ENCODE measurements at regions not wholly inside any gene's neighbourhood (a gene's known extent, or its start where the extent isn't known, plus 50 kb on each side); places are given as distances from the start of the nearest gene placed in this dataset.
"Not testable (repeated sequence)": the region's sequence is repeated elsewhere in the genome, so short reads cannot be mapped to it uniquely, and the experiment has no call there.

DNA sequence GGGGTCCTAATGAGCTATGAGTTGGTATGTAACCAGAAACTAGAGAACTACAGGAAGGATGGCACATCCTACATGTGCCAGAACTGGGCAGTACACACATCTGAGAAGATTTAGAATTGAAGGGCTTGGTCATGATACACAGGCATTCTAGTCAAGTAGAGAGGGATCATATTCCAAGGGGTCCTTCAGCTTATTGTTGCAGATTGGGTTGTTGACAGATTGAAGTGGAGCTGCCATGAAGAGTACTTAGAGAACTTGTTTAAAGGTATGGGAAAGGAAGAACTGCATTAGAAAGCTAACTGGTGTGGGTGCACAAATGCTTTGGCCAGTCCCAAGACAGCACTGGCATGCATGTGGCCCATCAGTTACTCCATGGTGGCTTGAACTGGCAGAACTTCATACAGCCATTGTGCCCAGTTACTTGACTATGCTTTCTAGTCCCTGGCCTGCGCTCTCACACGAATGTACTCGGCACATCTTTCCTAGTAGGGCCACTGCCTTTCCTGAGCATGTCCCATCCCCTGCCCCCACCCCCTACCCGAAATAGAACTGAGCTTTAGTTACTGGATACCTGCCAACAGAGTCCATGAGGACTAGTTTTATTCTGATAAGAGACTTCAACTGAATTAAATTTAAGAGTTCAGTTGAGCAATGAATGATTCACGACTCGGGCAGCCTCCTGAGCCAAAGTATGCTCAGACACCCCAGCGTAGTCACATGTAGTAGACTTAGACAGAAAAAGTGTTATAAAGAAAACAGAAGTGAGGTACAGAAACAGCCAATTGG, 64.0 kb downstream of the CCNG2 start:
- DNase-seq = no peak

DNA sequence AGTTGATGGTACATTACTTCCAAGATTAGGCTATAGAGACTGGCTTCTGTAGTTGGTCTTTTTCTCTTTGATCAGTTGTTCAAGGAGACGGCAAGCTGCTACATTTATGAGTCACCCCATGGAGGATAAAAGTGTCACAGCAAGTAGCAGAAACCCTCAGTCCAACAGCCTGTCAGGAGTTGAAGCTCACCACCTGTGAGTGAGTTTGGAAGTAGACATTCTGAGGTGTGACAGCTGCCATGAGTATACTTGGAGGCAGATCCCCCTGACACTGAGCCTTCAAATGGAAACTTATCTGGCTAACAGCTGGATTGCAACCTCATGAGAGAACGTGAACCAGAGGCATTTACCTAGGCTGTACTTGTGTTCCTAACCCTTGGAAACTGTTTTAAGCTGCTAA, 68.0 kb downstream of the CCNG2 start:
- no peak for DNase-seq

DNA sequence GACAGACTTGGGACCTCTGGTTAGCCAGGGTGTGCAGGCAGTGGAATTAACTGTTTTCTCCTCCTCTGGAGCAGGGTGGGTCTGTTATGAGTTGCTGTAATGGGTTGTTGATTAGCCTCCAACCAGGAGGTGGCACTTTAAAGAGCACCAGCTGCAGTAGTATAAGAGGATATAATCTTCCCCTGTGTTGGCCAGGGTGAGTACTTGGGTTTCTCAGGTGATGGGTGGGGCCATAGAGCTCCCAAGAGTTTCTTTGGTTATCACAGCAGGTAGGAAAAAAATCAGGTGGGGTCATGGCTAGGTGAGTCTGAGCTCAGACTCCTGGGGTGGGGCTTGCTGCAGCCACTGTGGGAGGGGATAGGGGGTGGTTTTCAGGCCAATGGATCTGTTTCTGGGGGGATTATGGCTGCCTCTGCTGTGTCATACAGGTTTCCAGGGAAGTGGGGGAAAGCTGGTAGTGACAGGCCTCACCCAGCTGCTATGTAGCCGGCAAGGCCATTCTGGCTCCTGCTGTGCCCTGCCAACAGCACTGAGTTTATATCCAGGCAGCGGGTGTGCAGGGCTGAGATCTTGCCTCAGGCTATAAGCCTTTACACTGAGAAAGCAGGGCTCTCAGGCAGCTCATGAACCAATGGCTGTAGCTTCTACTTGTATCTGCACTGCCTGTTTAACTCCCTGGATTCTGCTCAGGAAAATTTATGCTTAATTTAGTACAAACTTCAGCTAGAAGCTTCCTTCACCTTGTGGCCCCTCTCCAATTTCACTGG, 70.1 kb downstream of the CCNG2 start:
- DNase-seq = no peak

DNA sequence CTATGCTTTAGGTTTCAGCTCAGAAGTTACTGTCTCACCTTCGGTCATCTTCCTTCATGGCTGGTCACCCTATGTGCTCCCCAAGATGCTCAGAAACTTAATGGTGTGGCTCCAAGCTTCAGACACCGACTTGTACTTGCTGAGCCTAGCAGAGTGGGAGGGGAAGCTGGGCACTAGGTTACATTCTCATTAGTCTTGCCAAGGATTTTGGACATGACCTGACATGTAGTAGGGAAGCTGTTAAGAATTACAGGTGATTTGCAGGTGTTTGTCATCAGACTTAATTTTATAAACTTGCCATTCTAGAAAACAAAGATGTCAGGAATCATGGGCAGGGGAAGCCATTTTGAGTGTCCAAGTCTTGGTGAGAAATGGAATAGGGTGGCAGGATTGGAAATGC, 72.4 kb downstream of the CCNG2 start:
- DNase-seq = no peak

DNA sequence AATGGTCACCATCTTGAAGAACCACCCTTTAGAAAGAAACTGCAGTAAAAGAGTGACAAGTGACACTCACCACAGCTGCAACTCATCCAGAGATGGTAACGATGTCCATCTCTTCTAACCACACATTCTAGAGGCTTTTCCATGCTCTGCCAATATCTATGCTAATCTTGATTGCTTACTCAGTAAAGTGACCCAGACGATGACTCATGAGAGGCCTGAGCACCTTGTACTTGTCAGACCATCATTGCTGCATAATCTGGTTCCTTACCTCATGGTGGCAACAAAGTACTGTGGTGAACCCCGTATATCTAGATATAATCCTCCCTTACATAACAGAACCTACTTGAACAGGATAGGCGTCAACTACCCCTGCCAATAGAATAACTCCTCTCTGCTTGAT, 75.6 kb downstream of the CCNG2 start:
- DNase-seq = no peak

DNA sequence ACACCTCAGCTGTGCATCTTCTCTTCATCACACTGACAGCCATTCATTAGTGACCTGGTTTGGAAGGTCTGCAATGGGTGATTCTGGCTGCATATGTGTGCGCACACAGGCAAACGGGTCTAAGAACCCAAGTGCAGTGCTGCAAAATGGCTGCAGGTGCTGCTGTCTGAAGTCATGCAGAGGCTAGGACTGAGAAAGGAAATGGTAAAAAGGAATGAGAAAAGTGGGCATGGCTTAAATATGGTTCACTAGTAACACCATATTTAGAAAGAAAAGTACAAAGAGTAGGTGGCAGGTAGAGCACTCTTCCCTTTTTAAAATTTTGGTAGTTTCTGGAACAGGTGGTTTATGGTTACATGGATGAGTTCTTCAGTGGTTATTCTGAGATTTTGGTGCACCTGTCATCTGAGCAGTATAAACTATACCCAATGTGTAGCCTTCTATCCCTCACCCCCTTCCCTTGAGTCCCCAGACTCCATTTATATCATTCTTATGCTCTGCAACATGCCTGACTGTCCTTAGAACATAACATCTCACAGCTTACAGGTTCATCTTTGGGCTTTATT, 78.4 kb downstream of the CCNG2 start:
- no peak for DNase-seq

DNA sequence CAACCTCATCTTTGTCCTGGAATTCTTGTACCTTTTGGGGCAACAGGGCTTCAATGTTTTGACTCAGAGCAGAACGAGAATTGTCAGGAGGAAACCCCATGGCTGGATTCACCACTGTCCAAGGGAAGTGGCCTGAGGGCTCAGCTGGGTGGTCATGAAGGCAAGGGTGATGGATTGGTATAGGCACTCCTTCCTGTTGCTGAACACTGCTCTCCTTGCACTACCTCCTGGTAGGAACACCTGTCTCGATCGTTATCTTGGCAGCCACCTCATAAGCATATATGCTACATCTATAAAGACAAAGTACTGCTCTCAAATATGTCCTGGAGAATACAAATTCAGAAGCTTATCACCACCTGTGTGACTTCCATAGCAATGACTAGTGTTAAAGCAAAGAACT, 79.8 kb downstream of the CCNG2 start:
- no peak for DNase-seq

DNA sequence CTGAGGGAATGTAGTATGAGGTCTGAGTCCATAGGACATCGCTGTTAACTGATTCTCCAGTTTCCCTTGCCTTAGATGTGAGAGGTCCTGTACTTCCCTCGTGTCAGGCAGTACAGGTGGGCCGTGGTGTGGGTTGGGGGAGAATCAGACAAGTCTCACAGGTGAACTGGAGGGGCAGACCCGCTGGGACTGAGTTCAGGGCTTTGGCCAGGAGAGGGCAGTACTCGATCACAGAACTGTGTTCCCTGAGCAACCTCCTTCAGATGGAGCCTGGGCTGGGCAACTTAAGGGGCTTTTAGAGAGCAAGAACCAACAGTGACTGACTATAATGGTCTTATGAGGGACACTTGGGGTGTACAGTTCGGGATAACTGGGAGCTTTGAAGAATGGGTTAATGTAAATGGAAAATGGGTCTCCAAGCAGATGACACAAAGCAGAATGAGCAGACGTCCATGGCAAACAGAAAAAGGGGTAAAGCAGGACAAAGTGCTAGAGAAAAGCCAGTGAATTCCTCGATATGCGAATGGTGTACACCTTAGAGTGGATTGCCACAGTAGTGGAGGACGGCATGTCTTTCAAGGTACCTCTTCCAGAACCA, 83.6 kb downstream of the CCNG2 start:
- DNase-seq = peak; percentile 8

DNA sequence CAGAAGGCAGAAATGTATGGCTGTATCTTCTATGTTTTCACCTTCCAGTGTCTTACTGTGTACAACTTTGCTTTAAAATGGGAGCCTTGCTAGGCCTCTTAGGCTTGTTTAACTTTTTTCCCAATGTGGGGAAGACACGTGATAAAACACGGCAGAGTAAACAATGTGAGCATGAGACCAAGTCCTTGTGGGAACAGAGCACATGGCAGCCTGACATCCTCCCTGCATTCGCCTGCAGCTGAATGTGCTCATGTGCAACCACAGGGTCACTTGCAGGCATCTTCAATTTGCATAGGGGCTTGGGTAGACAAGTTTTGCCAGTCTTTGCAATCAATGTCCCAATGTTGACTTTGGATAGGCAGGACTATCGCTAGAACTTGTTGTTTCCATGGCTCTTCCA, 91.8 kb downstream of the CCNG2 start:
- no peak for DNase-seq

DNA sequence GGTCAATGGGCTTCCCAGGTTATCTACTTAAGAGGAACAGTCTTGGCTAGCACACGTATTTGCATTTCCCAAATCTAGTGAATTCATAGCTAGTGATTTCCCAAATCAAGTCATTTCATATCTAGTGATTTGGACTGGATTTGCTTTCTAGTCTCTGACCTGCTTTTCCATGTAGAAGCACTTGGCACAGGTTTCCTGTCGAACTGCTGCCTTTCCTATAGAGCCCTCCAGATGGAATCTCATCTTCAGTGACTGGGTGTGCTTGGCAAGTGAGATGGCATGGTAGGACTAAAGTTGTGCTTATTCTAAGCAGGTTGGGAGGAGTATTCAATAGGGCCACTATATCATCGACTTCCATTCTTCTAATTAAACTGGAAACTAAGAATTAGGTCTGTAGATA, 94.7 kb downstream of the CCNG2 start:
- no peak for DNase-seq

DNA sequence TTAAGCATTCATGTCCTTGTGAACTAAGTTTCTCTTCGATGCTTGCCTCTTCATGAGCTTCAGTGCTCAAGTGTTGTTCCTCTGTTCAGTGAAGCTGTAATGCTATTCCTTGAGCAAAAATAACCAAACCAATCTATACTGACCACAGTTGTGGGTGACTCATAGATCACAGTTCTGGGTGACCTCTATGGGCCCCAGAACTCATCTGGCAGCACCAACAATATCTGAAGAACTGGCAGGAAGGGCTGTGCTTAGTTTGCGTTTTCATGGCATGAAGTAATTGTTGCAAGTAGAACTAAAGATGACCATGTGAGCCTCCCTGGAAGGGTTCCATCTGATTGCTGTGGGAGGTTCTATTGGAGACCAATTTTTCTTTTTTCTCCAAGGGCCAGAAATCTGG, 106.2 kb downstream of the CCNG2 start:
- no peak for DNase-seq

DNA sequence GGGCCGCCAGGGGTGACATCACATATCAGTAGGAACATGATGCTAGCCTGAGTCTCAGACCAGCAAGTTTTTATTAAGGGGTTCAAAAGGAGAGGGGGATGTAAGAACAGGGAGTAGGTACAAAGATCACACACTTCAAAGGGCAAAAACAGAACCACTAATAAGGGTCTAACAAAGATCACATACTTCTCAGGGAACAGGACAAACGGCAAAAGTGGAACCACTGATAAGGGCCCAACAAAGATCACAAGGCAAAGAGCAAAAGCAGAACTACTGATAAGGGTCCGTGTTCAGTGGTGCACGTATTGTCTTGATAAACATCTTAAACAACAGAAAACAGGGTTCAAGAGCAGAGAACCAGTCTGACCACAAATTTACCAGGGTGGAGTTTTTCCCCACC, 107.0 kb downstream of the CCNG2 start:
- not testable (repeated sequence) for DNase-seq

DNA sequence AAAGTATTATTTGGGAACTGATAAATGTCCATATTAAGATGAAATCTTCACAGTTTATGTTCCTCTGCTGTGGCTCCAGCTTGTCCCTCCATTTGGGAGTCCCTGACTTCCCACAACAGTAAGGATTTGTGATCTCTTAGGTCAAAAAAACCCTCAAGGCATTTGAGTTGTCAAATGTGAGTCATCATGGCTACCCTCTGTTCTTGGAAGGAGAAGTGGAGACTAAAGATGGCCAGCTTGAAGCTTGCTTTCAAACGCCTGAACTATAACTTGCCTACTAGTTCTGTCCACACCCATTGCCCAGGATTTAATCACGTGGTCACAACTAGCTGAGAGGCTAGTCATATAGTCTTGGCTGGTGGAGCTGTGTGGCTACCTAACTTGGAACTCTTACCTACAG, 107.8 kb downstream of the CCNG2 start:
- no peak for DNase-seq

DNA sequence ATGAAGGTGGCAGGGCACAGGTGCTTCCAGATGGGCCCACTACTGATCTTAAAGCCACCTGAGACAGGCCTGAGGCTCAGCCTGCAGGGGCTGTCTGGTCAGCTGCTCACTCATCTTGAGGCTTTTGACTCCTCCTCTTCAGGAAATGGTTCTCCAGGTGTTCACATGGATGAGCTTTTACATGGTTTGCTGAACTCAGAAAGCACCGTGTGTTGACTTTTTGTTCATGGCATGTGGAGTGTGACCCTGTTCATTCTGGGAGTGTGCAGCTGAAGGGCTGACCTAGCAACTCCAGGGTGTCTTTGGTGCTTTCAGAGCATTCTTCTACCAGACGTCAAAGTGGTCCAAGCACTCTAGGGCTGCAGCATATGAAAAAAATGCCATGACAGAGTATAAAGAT, 111.1 kb downstream of the CCNG2 start:
- DNase-seq = no peak

DNA sequence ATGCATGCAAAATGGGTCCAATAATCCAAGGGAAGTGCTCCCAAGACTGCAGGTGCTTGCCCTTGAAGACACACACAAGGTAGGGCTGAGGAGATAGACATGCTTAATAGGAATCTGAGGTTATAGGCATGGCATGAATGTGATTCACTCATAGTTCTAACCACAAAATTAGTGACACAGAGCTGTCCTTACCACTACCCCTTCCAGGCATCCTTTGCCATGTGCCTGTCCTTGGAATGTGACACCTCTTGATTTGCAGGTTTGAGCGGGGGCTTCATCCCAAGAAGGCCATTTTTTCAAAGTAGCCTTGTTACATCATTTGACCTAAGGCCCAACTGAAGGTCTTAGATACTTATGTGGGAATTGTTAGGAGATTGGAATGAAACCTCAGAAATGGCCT, 112.5 kb downstream of the CCNG2 start:
- DNase-seq = no peak

DNA sequence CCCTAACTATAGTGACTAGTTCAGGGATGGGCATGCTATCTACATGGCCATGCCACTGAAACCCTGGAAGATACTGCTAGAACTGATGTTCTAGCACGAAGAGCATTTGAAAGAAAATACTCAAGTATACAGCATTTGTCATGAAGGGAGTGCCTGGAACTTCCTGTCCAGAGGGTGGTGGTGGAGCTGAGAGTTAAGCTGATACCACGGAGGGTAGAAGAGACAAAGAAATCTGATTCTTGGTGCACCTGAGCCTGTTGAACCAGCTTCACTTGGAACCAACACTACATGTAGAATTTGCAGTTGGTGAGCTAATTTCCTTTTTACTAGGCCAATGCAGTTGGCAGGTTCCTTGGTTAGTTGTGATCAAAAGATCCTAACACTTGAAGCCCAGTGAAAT, 116.4 kb downstream of the CCNG2 start:
- DNase-seq = no peak

DNA sequence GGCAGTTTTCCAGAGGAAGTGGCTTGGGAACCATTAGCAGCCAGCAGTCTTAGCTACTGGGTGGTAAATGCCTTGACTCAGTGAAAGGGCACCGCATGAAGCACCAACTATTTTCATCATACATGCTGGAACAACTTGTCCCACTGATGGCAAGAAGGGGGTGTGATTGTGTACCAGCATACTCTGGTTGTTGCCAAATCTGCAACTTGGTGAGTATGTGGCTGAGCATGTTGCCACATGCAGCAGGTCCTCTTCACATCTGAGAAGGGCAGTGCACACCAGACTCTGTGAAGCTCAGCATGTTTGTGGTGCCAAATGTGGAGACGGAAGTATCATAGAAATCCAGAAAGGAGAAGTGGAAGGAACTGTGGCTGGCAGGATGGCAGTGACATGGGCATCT, 122.1 kb downstream of the CCNG2 start:
- DNase-seq = not testable (repeated sequence)

DNA sequence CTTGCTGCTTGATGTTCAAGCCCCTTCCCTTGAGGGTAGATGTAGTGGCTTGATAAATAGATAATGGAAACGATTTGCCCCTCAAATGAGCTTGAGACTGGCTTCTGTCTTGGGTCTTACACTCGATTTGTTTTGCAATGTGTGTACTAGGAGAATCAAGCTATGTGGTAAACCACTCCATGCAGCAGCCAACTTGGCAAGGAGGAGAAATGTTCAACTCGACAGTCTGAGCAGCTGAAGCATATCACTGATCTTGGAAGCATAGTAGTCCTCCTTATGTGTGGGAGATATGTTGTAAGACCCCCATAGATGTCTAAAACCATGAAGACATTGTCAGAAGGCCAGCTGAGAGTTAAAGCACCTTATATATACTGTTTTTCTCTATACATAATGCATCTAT, 125.3 kb downstream of the CCNG2 start:
- DNase-seq = no peak

DNA sequence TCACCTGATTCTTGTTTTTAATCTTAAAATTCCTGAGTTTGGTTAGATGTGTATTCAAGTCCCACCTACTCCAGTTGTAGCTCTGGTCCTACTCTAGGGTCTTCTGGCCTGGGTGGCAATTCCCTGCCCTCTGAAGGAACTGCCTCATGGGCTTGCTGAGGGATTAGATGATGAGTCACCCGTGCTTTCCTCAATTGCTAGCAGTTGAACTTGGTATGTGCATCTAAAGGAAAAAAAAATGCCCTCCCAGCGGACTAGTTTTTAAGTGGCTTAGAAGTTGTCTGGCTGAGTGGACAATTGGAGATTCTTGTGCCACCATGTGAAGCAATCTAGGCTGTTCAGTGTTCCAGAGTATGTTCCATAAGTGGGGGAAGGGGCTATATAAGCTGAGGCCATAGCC, 127.0 kb downstream of the CCNG2 start:
- no peak for DNase-seq

DNA sequence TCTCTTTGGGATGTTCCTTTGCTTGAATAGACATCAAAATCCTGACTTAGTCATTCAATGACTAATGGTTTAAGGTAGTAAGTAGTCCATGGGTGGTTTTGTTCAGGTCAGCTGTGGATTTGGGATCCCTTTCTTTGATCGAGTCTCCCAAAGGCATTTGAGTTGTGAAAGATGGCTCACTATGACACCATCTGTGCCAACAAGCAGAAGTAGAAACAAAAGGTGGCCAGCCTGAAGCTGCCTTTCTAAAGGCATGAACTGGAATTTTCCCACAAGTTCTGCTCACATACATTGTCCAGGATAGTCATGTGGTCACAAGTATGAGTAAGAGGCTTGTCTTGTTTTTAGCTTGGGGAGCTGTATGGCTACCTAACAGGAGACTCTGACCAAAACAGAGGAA, 129.9 kb downstream of the CCNG2 start:
- no peak for DNase-seq

DNA sequence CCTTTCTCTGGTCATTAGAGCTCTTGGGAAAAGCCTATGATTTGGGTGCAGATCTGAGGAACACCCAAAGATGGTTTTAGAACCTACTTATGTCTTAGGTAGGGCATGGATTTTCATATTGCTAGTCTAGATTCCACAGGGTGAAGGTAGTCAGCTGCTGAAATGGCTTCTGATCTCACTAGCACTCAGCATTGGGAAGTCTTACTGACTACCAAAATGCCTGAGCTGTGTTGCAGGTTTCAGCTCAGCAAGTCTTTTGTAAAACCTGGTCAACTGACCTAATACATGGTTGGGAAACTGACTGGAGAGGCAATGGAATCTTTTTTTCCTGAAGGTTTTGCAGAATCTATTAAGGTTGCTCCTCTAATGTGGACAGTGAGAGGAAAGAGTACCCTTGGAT, 136.4 kb downstream of the CCNG2 start:
- DNase-seq = no peak

DNA sequence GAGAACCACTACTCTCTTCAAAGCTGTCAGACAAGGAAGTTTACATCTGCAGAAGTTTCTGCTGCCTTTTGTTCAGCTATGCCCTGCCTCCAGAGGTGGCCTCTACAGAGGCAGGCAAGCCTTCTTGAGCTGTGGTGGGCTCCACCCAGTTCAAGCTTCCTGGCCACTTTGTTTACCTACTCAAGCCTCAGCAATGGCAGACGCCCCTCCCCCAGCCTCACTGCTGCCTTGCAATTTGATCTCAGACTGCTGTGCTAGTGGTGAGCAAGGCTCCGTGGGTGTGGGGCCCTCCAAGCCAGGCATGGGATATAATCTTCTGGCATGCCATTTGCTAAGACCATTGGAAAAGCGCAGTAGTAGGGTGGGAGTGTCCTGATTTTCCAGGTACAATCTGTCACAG, 144.0 kb downstream of the CCNG2 start:
- not testable (repeated sequence) for DNase-seq

DNA sequence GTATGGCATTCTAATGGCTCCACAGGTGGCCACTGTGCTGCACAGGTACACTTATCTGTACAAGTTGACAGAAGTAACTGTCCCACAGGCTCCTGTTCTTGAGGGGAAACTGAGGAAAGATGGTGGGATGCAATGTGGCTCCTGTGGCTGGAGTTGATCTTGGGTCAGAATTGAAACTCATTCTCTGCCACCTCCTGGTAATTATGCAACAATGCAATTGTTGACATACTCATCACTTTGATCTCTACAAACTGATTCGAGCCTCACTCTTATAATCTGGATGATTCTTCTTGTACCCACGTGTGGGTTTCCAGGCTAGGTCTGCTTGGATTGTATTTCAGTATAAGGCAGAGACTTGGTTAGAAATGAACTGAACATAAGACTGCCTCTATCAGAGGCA, 148.8 kb downstream of the CCNG2 start:
- no peak for DNase-seq

DNA sequence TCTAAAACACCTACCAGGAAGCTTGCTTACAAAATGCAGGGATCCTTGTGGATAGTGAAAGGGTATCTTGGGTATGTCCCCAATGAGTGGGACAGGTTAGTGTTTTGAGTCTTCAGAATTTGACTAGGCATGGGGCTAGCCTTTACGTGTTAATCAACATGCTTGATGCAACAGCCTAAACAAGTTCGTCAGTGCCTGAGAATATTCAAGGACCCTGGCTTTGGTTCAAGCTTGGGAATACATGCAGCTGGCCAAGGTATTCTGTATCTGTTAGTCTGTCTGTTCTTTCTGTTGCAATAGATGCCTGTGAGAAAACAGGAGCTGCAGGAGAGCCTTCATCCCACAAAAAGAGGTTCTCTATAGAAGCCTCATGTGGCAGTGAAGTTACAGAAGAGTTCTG, 149.5 kb downstream of the CCNG2 start:
- no peak for DNase-seq

Measured in SIG-M5 (cell line).